A673 (cell line): ENCODE measurements at regions not wholly inside any gene's neighbourhood (a gene's known extent, or its start where the extent isn't known, plus 50 kb on each side); places are given as distances from the start of the nearest gene placed in this dataset.

ENCODE experiments used
- EZH2 ChIP-seq: fragments of 200-600 bp; sonication (generic); IDR thresholded peaks from 2 replicates; pipeline ENCODE4 v1.6.1; 2017; ENCODE audit warnings: borderline replicate concordance, low read depth, mild to moderate bottlenecking, mixed read lengths, antibody characterized with exemption, low read length; ENCODE audit not compliant: poor library complexity, severe bottlenecking
- TF ChIP-seq, protein P1 (sequence below): fragments of 300-800, 200-600 bp; sonication (generic); conservative IDR thresholded peaks from 2 replicates; pipeline ENCODE4 v1.5.1; 2017; ENCODE audit warnings: low read depth, mild to moderate bottlenecking, antibody characterized with exemption, low read length, moderate library complexity, mixed read lengths

DNA sequence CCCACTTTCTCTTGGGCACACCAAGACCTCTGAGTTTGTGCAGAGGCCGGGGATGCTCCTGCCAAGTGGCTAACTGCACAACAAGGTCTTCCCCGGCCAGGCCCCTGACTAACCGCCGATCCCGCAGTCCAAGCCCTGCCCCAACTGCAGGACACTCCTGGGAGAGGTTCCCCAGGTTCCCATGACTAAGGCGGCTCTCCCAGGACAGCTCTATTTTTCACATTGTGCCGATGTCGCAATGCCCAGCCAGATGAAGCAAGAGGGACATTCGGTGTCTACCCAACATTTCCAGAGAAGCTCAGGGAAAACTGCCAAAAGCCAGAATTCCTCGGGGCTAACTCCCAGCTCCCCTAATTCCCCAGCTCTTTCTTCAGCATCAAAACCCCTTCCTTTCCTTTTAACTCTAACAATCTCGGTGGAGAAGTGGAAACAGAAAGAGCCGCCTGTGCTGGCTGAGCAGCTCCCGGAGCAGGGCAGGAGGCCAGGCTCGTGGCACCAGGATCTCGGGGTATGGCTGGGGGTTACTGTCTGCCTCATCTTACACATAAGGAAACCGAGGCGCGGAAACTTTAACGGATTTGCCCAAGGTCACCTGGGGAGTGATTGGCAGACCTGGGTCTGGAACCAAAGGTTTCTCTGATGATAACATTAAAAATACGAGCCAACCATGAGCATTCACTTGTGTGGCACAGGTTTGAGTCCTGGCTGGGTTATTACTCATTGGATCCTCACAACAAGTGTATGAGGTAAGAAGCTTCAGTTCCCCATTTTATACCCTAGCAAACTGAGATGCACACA lies 318.2 kb downstream of the BCL11B start:
- TF ChIP-seq, protein P1, sequence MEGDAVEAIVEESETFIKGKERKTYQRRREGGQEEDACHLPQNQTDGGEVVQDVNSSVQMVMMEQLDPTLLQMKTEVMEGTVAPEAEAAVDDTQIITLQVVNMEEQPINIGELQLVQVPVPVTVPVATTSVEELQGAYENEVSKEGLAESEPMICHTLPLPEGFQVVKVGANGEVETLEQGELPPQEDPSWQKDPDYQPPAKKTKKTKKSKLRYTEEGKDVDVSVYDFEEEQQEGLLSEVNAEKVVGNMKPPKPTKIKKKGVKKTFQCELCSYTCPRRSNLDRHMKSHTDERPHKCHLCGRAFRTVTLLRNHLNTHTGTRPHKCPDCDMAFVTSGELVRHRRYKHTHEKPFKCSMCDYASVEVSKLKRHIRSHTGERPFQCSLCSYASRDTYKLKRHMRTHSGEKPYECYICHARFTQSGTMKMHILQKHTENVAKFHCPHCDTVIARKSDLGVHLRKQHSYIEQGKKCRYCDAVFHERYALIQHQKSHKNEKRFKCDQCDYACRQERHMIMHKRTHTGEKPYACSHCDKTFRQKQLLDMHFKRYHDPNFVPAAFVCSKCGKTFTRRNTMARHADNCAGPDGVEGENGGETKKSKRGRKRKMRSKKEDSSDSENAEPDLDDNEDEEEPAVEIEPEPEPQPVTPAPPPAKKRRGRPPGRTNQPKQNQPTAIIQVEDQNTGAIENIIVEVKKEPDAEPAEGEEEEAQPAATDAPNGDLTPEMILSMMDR: no peak
- no peak for TF ChIP-seq EZH2
